IMR-90 (cell line): ENCODE measurements at regions not wholly inside any gene's neighbourhood (a gene's known extent, or its start where the extent isn't known, plus 50 kb on each side); places are given as distances from the start of the nearest gene placed in this dataset.

Source experiments
- ATAC-seq: fragments of 200-7000 bp; cut with Tn5 transposase; 2 replicates; pipeline ENCODE4 v1.9.1; 2020; ENCODE audit warnings: low read depth, mild to moderate bottlenecking, moderate library complexity
- BruUV-seq: library from RNA; stranded (reverse); fragments of 400-500 nt; replicated peaks from 2 replicates; lab custom pipeline; 2021; lab: Mats Ljungman, UMichigan
- CTCF ChIA-PET: fragments of 300-600 bp; formaldehyde crosslinking; extraction: SDS; loops from one replicate; lab custom pipeline; 2021; ENCODE audit warnings: antibody characterized with exemption; lab: Yijun Ruan, JAX
- POLR2A ChIA-PET: fragments of 300-600 bp; sonication (Branson Sonifier 250); formaldehyde crosslinking; loops from one replicate; lab custom pipeline; 2022; ENCODE audit warnings: antibody characterized with exemption; ENCODE audit not compliant: unreplicated experiment; lab: Charles Lee
- DNase-seq: peaks from one replicate; pipeline ENCODE4 v3.0.0; 2013
- H2AFZ ChIP-seq: replicated peaks from 2 replicates; pipeline ENCODE3; 2013; ENCODE audit warnings: low read length, mild to moderate bottlenecking; ENCODE audit not compliant: poor library complexity
- H2AK5ac ChIP-seq: 2 replicates; pipeline ENCODE4 v1.6.1; 2013; ENCODE audit warnings: low read depth, low read length, inconsistent platforms
- H2AK9ac ChIP-seq: replicated peaks from 2 replicates; pipeline ENCODE3; 2013; ENCODE audit warnings: mild to moderate bottlenecking, low read depth, low read length, moderate library complexity; ENCODE audit not compliant: poor library complexity
- H2BK120ac ChIP-seq: 2 replicates; pipeline ENCODE4 v1.6.1; 2013; ENCODE audit warnings: low read depth, low read length, inconsistent platforms
- H2BK15ac ChIP-seq: 3 replicates; pipeline ENCODE4 v1.6.1; 2013; ENCODE audit warnings: low read depth, low read length, inconsistent platforms
- H2BK20ac ChIP-seq: 2 replicates; pipeline ENCODE4 v1.6.1; 2013; ENCODE audit warnings: low read depth, mild to moderate bottlenecking, inconsistent platforms, low read length, moderate library complexity
- H2BK5ac ChIP-seq: 2 replicates; pipeline ENCODE4 v1.6.1; 2013; ENCODE audit warnings: mild to moderate bottlenecking, low read depth, low read length, inconsistent platforms; ENCODE audit not compliant: poor library complexity, severe bottlenecking
- H3K14ac ChIP-seq: replicated peaks from 2 replicates; pipeline ENCODE4 v1.6.1; 2013; ENCODE audit warnings: low read depth, low read length, inconsistent platforms
- H3K18ac ChIP-seq: 2 replicates; pipeline ENCODE4 v1.6.1; 2013; ENCODE audit warnings: low read depth, low read length, control low read depth
- H3K23ac ChIP-seq: 2 replicates; pipeline ENCODE4 v1.6.1; 2013; ENCODE audit warnings: low read depth, low read length, inconsistent platforms
- H3K27ac ChIP-seq: 2 replicates; pipeline ENCODE4 v1.5.1; 2013; ENCODE audit warnings: mild to moderate bottlenecking, control low read depth, low read length; ENCODE audit not compliant: insufficient read depth
- H3K27me3 ChIP-seq: 2 replicates; pipeline ENCODE4 v1.6.1; 2013; ENCODE audit warnings: low read length; ENCODE audit not compliant: control insufficient read depth, insufficient read depth
- H3K36me3 ChIP-seq: 2 replicates; pipeline ENCODE4 v1.6.1; 2013; ENCODE audit warnings: low read length, mixed read lengths; ENCODE audit not compliant: control insufficient read depth, insufficient read depth
- H3K4ac ChIP-seq: 2 replicates; pipeline ENCODE4 v1.6.1; 2013; ENCODE audit warnings: low read depth, low read length, inconsistent platforms
- H3K4me1 ChIP-seq: 2 replicates; pipeline ENCODE4 v1.6.1; 2013; ENCODE audit warnings: low read length, mixed read lengths; ENCODE audit not compliant: control insufficient read depth, insufficient read depth
- H3K4me2 ChIP-seq: 2 replicates; pipeline ENCODE4 v1.6.1; 2013; ENCODE audit warnings: low read depth, mild to moderate bottlenecking, control low read depth, low read length, moderate library complexity
- H3K4me3 ChIP-seq: 2 replicates; pipeline ENCODE4 v1.5.1; 2013; ENCODE audit warnings: low read depth, mild to moderate bottlenecking, control low read depth, low read length, moderate library complexity; ENCODE audit not compliant: insufficient read depth
- H3K56ac ChIP-seq: 2 replicates; pipeline ENCODE4 v1.6.1; 2013; ENCODE audit warnings: low read length, inconsistent platforms; ENCODE audit not compliant: insufficient read depth; ENCODE audit errors: extremely low read depth
- H3K79me1 ChIP-seq, 2 experiments: 2 replicates each; pipeline ENCODE4 v1.6.1; 2013; ENCODE audit warnings: low read length in 2 of 2, inconsistent platforms in 1 of 2, low read depth in 1 of 2
- H3K9ac ChIP-seq: 2 replicates; pipeline ENCODE4 v1.6.1; 2013; ENCODE audit warnings: low read depth, low read length, control low read depth
- H3K9me1 ChIP-seq: 2 replicates; pipeline ENCODE4 v1.6.1; 2013; ENCODE audit warnings: low read length, inconsistent platforms; ENCODE audit not compliant: insufficient read depth
- H3K9me3 ChIP-seq: 2 replicates; pipeline ENCODE4 v1.6.1; 2013; ENCODE audit warnings: low read length; ENCODE audit not compliant: control insufficient read depth, insufficient read depth
- H4K20me1 ChIP-seq: 2 replicates; pipeline ENCODE4 v1.6.1; 2013; ENCODE audit warnings: low read length, inconsistent platforms; ENCODE audit not compliant: insufficient read depth
- H4K5ac ChIP-seq: 2 replicates; pipeline ENCODE4 v1.6.1; 2013; ENCODE audit warnings: mild to moderate bottlenecking, low read depth, low read length, control low read depth
- H4K8ac ChIP-seq, 2 experiments: 2 replicates each; pipeline ENCODE4 v1.6.1; 2013; ENCODE audit warnings: low read depth in 2 of 2, low read length in 2 of 2, control low read depth in 1 of 2, inconsistent platforms in 1 of 2
- H4K91ac ChIP-seq: 2 replicates; pipeline ENCODE4 v1.6.1; 2013; ENCODE audit warnings: low read depth, low read length, inconsistent platforms; ENCODE audit not compliant: insufficient read depth
- CEBPB ChIP-seq: IDR thresholded peaks from 2 replicates; pipeline ENCODE4 v1.6.1; 2012; ENCODE audit warnings: low read depth, low read length, improper control_type of control experiment
- RAD21 ChIP-seq: IDR thresholded peaks from 2 replicates; pipeline ENCODE4 v1.6.1; 2012; ENCODE audit warnings: low read length, improper control_type of control experiment
- WGBS, 2 experiments: methylation state at CpG; one replicate each; pipeline versions ENCODE4 v1.1.5 to v1.1.7; 2013; ENCODE audit warnings: missing lambda C conversion rate in 2 of 2; ENCODE audit not compliant: insufficient read length in 1 of 2; ENCODE audit errors: extremely low coverage in 2 of 2; 5-methylcytosine and 5-hydroxymethylcytosine counted together
- dilution Hi-C: fragments of 300-500 bp; cut with HindIII; formaldehyde crosslinking; loops from one replicate; pipeline ENCODE4 v1.14.3; 2018; ENCODE audit warnings: low sequenced_read_pairs; ENCODE audit not compliant: unreplicated experiment
- in situ Hi-C: fragments of 300-500 bp; cut with MboI; formaldehyde crosslinking; loops from 3 replicates; pipeline ENCODE4 v1.14.3; 2019; ENCODE audit warnings: low sequenced_read_pairs, inconsistent platforms, mixed read lengths
- intact Hi-C: fragments of 100-400 bp; cut with micrococcal nuclease; formaldehyde crosslinking; loops from 2 replicates; pipeline ENCODE4 v1.10.0; 2022
- TF ChIP-seq, protein P1 (sequence below): fragments of 150-350 bp; IDR thresholded peaks from 2 replicates; pipeline ENCODE4 v1.6.1; 2017; ENCODE audit warnings: mild to moderate bottlenecking, antibody characterized with exemption, low read length, low read depth
- TF ChIP-seq, protein P2 (sequence below): conservative IDR thresholded peaks from 2 replicates; pipeline ENCODE4 v1.5.1; 2012; ENCODE audit warnings: mild to moderate bottlenecking, low read depth, low read length, improper control_type of control experiment

DNA sequence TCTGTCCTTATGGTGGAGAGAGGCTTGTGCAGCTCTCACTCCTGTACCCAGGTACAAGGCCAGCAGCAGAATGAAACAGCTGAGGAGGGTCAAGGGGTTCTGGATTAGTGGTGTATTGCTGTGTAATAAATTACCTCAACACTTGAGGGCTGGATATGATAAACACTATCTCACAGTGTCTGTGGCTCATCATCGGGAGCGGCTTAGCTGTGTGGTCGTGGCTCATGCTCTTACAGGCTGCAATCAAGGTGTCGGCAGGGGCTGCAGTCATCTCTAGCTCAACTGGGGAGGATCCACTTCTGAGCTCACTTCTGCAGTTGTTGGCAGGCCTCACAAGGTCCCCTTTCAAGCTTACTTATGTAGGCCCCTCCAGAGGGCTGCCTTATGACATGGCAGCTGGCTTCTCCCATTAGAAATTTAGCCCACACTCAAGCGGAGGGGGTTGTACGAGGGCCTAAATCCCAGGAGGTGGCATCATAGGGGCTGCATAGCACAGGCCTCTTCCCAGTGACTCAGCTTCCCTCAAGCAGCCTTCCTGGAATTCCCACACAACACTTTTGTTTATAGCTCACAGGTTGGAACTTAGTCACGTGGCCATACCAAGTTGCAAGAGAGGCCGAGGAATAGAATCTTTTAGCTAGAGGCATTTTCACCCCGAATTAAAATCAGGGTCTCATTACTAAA lies 148.2 kb upstream of the RPS6KA3 start:
- Histone ChIP-seq H4K8ac (no peak overlapping the region), H2BK5ac (no peak overlapping the region), H3K4me3 (no peak overlapping the region), H3K23ac (no peak overlapping the region), H3K36me3 (no peaks in the 10 kb centered on the region), H3K9me3 (no peaks in the 10 kb centered on the region), H2BK120ac (0 out of 2 replicates have a peak overlapping the region, but pooled peaks have one; percentile 27), H3K4me1 (peaks cover 2% of the 10 kb centered on the region; the same call in 1 of the 2 replicates), H3K27ac (no peak overlapping the region), H3K9ac (no peak overlapping the region), H3K4me2 (no peak overlapping the region), H2AK9ac (no peak overlapping the region), H4K5ac (no peak overlapping the region), H3K56ac (no peak overlapping the region), H3K9me1 (no peaks in the 10 kb centered on the region), H2BK15ac (no peak overlapping the region; the same call in 2 of the 3 replicates), H4K20me1 (no peaks in the 10 kb centered on the region), H4K91ac (no peak overlapping the region), H3K18ac (no peak overlapping the region), H2BK20ac (no peak overlapping the region; the same call in 1 of the 2 replicates), H3K27me3 (peaks cover 5% of the 10 kb centered on the region), H2AK5ac (0 out of 2 replicates have a peak overlapping the region, but pooled peaks have one; percentile 46), H3K4ac (no peak overlapping the region), H3K79me1 (no peaks in the 10 kb centered on the region), H3K14ac (no peak overlapping the region), H2AFZ (peak overlapping the region; percentile 52)
- 62% methylated on average over 4 of the region's 9 CpGs; no CpG with 5 or more reads in 1 of the 2 experiments for WGBS, 2 experiments
- ATAC-seq (no peak), DNase-seq (peak; percentile 47)
- POLR2A ChIA-PET: no interaction called here
- dilution Hi-C loops: no loop called here
- no TSS peak for BruUV-seq
- intact Hi-C loops: no loop called here
- TF ChIP-seq CEBPB (no peak), RAD21 (no peak)
- TF ChIP-seq, protein P1, sequence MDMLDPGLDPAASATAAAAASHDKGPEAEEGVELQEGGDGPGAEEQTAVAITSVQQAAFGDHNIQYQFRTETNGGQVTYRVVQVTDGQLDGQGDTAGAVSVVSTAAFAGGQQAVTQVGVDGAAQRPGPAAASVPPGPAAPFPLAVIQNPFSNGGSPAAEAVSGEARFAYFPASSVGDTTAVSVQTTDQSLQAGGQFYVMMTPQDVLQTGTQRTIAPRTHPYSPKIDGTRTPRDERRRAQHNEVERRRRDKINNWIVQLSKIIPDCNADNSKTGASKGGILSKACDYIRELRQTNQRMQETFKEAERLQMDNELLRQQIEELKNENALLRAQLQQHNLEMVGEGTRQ: peak; percentile 24; the same call in 1 of the 2 replicates
- TF ChIP-seq, protein P2, sequence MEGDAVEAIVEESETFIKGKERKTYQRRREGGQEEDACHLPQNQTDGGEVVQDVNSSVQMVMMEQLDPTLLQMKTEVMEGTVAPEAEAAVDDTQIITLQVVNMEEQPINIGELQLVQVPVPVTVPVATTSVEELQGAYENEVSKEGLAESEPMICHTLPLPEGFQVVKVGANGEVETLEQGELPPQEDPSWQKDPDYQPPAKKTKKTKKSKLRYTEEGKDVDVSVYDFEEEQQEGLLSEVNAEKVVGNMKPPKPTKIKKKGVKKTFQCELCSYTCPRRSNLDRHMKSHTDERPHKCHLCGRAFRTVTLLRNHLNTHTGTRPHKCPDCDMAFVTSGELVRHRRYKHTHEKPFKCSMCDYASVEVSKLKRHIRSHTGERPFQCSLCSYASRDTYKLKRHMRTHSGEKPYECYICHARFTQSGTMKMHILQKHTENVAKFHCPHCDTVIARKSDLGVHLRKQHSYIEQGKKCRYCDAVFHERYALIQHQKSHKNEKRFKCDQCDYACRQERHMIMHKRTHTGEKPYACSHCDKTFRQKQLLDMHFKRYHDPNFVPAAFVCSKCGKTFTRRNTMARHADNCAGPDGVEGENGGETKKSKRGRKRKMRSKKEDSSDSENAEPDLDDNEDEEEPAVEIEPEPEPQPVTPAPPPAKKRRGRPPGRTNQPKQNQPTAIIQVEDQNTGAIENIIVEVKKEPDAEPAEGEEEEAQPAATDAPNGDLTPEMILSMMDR: no peak
- CTCF ChIA-PET: no interaction called here
- in situ Hi-C loops: no loop called here
